Mammary epithelial cell (primary cell): ENCODE measurements at regions not wholly inside any gene's neighbourhood (a gene's known extent, or its start where the extent isn't known, plus 50 kb on each side); places are given as distances from the start of the nearest gene placed in this dataset.

Source experiments
- CTCF ChIP-seq, 2 donors: IDR thresholded peaks in 1 of 2; conservative IDR thresholded peaks in 1 of 2; 2 replicates each; pipeline ENCODE4 v1.5.1; 2011 to 2012; ENCODE audit warnings: inconsistent platforms in 2 of 2, low read length in 2 of 2, mild to moderate bottlenecking in 2 of 2, control low read depth in 1 of 2, low read depth in 1 of 2; ENCODE audit not compliant: insufficient read depth in 1 of 2; ENCODE audit errors: extremely low read depth in 1 of 2
- EZH2 ChIP-seq: IDR thresholded peaks from 2 replicates; pipeline ENCODE4 v1.6.1; 2012; ENCODE audit warnings: low read length, inconsistent platforms, borderline replicate concordance

GRCh38 chr2:67219651-67220050 lies 177.5 kb upstream of the ETAA1 start:
- TF ChIP-seq EZH2: no peak
- TF ChIP-seq CTCF (conservative IDR thresholded peaks at IDR 0.05 in 1 of 2, IDR thresholded peaks at IDR 0.05 in 1 of 2; ENCODE audit: extremely low read depth in 1 of 2, insufficient read depth in 1 of 2, low read depth in 1 of 2, low read length in 2 of 2): no peak
